ENCODE measurements at regions not wholly inside any gene's neighbourhood (a gene's known extent, or its start where the extent isn't known, plus 50 kb on each side); places are given as distances from the start of the nearest gene placed in this dataset.

- TF ChIP-seq CTCF (tag by site-specific recombination; IDR thresholded peaks at IDR 0.05): no peak
- no peak for TF ChIP-seq PRDM6 (tag by site-specific recombination; IDR thresholded peaks at IDR 0.05)
- no peak for TF ChIP-seq ZNF571 (tag by site-specific recombination; IDR thresholded peaks at IDR 0.05)
- no peak for TF ChIP-seq ZBTB8A (tag by site-specific recombination; IDR thresholded peaks at IDR 0.05)
- TF ChIP-seq ZBTB20 (tag by site-specific recombination; IDR thresholded peaks at IDR 0.05): no peak
- TF ChIP-seq ZNF146 (tag by site-specific recombination; IDR thresholded peaks at IDR 0.05): no peak
- no peak for TF ChIP-seq ZBTB11 (tag by site-specific recombination; conservative IDR thresholded peaks at IDR 0.05; ENCODE audit: low read depth)
- no peak for TF ChIP-seq ZNF449 (tag by site-specific recombination; IDR thresholded peaks at IDR 0.05)
These were observed 1144.9 kb upstream of the EYS start for GRCh38 chr6:66851930-66852329.

All from HEK293 (cell line).